Thyroid gland (tissue), 4 donors: ENCODE measurements at regions not wholly inside any gene's neighbourhood (a gene's known extent, or its start where the extent isn't known, plus 50 kb on each side); places are given as distances from the start of the nearest gene placed in this dataset.

Source experiments
- POLR2A ChIP-seq, 2 donors: fragments of 450-650 bp; IDR thresholded peaks; one replicate each; pipeline ENCODE4 v1.6.1; 2017; ENCODE audit warnings: antibody characterized with exemption in 2 of 2, mild to moderate bottlenecking in 2 of 2, moderate library complexity in 1 of 2
- TF ChIP-seq, protein P1 (sequence below), 6 experiments: fragments of 200-600 bp in 3 of 6; fragments of 450-650 bp in 3 of 6; sonication (generic) in 3 of 6; IDR thresholded peaks; one replicate each; pipeline ENCODE4 v1.5.1; 2016 to 2019; ENCODE audit warnings: antibody characterized with exemption in 6 of 6, mild to moderate bottlenecking in 2 of 6, inconsistent platforms in 1 of 6, moderate library complexity in 1 of 6

GRCh38 chr3:150259526-150260397, 148.3 kb upstream of the TSC22D2 start:
- TF ChIP-seq, protein P1, sequence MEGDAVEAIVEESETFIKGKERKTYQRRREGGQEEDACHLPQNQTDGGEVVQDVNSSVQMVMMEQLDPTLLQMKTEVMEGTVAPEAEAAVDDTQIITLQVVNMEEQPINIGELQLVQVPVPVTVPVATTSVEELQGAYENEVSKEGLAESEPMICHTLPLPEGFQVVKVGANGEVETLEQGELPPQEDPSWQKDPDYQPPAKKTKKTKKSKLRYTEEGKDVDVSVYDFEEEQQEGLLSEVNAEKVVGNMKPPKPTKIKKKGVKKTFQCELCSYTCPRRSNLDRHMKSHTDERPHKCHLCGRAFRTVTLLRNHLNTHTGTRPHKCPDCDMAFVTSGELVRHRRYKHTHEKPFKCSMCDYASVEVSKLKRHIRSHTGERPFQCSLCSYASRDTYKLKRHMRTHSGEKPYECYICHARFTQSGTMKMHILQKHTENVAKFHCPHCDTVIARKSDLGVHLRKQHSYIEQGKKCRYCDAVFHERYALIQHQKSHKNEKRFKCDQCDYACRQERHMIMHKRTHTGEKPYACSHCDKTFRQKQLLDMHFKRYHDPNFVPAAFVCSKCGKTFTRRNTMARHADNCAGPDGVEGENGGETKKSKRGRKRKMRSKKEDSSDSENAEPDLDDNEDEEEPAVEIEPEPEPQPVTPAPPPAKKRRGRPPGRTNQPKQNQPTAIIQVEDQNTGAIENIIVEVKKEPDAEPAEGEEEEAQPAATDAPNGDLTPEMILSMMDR (IDR thresholded peaks at IDR 0.05): no peak
- no peak for TF ChIP-seq POLR2A (IDR thresholded peaks at IDR 0.05)
